ENCODE measurements at regions not wholly inside any gene's neighbourhood (a gene's known extent, or its start where the extent isn't known, plus 50 kb on each side); places are given as distances from the start of the nearest gene placed in this dataset.

DNA sequence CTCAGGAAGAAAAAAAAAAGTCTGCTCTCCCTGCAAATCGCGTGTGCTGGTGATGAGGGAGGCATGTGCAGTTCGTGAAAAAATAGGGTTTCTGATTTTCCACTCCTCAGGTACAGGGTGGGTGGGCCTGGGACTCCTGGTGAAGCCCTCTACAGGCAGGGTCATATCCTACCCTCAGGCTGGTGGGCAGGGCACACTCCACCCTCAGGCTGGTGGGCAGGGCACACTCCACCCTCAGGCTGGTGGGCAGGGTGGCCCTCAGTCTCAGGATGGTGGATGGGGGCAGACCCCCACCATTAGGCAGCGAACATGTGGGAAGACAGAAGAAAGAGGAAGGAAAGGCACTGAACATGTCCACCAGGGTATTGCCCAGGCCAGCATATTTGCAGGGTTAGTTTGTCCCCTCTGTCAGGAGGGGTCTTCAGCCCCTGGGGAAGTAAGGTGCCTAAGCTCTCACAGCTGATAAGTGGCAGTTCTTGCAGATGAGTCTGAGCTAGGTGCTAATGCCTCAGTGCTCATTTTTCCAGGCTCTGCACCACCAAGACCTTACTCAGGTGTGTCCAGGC is 95.2 kb upstream of the RAB6C start:
- TF ChIP-seq, protein P1, sequence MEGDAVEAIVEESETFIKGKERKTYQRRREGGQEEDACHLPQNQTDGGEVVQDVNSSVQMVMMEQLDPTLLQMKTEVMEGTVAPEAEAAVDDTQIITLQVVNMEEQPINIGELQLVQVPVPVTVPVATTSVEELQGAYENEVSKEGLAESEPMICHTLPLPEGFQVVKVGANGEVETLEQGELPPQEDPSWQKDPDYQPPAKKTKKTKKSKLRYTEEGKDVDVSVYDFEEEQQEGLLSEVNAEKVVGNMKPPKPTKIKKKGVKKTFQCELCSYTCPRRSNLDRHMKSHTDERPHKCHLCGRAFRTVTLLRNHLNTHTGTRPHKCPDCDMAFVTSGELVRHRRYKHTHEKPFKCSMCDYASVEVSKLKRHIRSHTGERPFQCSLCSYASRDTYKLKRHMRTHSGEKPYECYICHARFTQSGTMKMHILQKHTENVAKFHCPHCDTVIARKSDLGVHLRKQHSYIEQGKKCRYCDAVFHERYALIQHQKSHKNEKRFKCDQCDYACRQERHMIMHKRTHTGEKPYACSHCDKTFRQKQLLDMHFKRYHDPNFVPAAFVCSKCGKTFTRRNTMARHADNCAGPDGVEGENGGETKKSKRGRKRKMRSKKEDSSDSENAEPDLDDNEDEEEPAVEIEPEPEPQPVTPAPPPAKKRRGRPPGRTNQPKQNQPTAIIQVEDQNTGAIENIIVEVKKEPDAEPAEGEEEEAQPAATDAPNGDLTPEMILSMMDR (IDR thresholded peaks at IDR 0.05) = no peak
- TF ChIP-seq POLR2A (IDR thresholded peaks at IDR 0.05) = no peak

All from thyroid gland (tissue), 4 donors.